ENCODE measurements at regions not wholly inside any gene's neighbourhood (a gene's known extent, or its start where the extent isn't known, plus 50 kb on each side); places are given as distances from the start of the nearest gene placed in this dataset.

GRCh38 chr5:74064225-74064624, 438.2 kb downstream of the ARHGEF28 start:
- Histone ChIP-seq H3K9me3 (no peaks in the 10 kb centered on the region), H3K4me3 (no peak overlapping the region), H3K27me3 (no peaks in the 10 kb centered on the region), H3K27ac (no peak overlapping the region), H3K4me1 (peaks cover 2% of the 10 kb centered on the region), H3K36me3 (no peaks in the 10 kb centered on the region)
- TF ChIP-seq CTCF (IDR thresholded peaks at IDR 0.05) (no peak), EP300 (IDR thresholded peaks at IDR 0.05) (no peak), POLR2A (IDR thresholded peaks at IDR 0.05) (no peak), POLR2AphosphoS5 (IDR thresholded peaks at IDR 0.05) (no peak)
- DNase-seq (ENCODE audit: low spot score in 2 of 2) = no peak

- WGBS = 50% methylated on average over 3 of the region's 3 CpGs
- peaks cover 2% of the 10 kb centered on the region for H3K4me1 ChIP-seq
- no peaks in the 10 kb centered on the region for H3K9me3 ChIP-seq
- no peak overlapping the region for H3K27ac ChIP-seq
- no peaks in the 10 kb centered on the region for H3K27me3 ChIP-seq
- no peak for DNase-seq (ENCODE audit: low spot score in 2 of 2)
- no peak overlapping the region for H3K4me3 ChIP-seq
- H3K36me3 ChIP-seq = no peaks in the 10 kb centered on the region
- TF ChIP-seq EP300 (IDR thresholded peaks at IDR 0.05) (no peak), POLR2AphosphoS5 (IDR thresholded peaks at IDR 0.05) (no peak), POLR2A (IDR thresholded peaks at IDR 0.05) (no peak), CTCF (IDR thresholded peaks at IDR 0.05) (no peak)
Measured at GRCh38 chr5:74063821-74064220, 437.8 kb downstream of the ARHGEF28 start.

GRCh38 chr5:74063346-74063745, 437.4 kb downstream of the ARHGEF28 start:
- Histone ChIP-seq H3K27ac (no peak overlapping the region), H3K4me3 (no peak overlapping the region), H3K9me3 (no peaks in the 10 kb centered on the region), H3K4me1 (peaks cover 2% of the 10 kb centered on the region), H3K36me3 (no peaks in the 10 kb centered on the region), H3K27me3 (no peaks in the 10 kb centered on the region)
- no peak for DNase-seq (ENCODE audit: low spot score in 2 of 2)
- 91% methylated on average over 4 of the region's 4 CpGs for WGBS
- TF ChIP-seq POLR2A (IDR thresholded peaks at IDR 0.05) (no peak), POLR2AphosphoS5 (IDR thresholded peaks at IDR 0.05) (no peak), EP300 (IDR thresholded peaks at IDR 0.05) (no peak), CTCF (IDR thresholded peaks at IDR 0.05) (no peak)

GRCh38 chr5:74061292-74061691, 435.3 kb downstream of the ARHGEF28 start:
- no peaks in the 10 kb centered on the region for H3K36me3 ChIP-seq
- TF ChIP-seq CTCF (IDR thresholded peaks at IDR 0.05) (no peak), POLR2A (IDR thresholded peaks at IDR 0.05) (no peak), POLR2AphosphoS5 (IDR thresholded peaks at IDR 0.05) (no peak), EP300 (IDR thresholded peaks at IDR 0.05) (no peak)
- no peaks in the 10 kb centered on the region for H3K4me1 ChIP-seq
- no peak overlapping the region for H3K4me3 ChIP-seq
- WGBS = no CpG with 5 or more reads among the region's 1 CpG
- DNase-seq (ENCODE audit: low spot score in 2 of 2) = no peak
- no peaks in the 10 kb centered on the region for H3K27me3 ChIP-seq
- no peak overlapping the region for H3K27ac ChIP-seq
- H3K9me3 ChIP-seq = no peaks in the 10 kb centered on the region

- H3K27me3 ChIP-seq = no peaks in the 10 kb centered on the region
- no peaks in the 10 kb centered on the region for H3K9me3 ChIP-seq
- no peak overlapping the region for H3K4me3 ChIP-seq
- no peaks in the 10 kb centered on the region for H3K36me3 ChIP-seq
- TF ChIP-seq POLR2AphosphoS5 (IDR thresholded peaks at IDR 0.05) (no peak), EP300 (IDR thresholded peaks at IDR 0.05) (no peak), POLR2A (IDR thresholded peaks at IDR 0.05) (no peak), CTCF (IDR thresholded peaks at IDR 0.05) (no peak)
- no peaks in the 10 kb centered on the region for H3K4me1 ChIP-seq
- 57% methylated on average over 1 of the region's 1 CpG for WGBS
- no peak overlapping the region for H3K27ac ChIP-seq
- DNase-seq (ENCODE audit: low spot score in 2 of 2) = no peak
Measured at GRCh38 chr5:74059706-74060105, 433.7 kb downstream of the ARHGEF28 start.
